Mammary epithelial cell (primary cell): ENCODE measurements at regions not wholly inside any gene's neighbourhood (a gene's known extent, or its start where the extent isn't known, plus 50 kb on each side); places are given as distances from the start of the nearest gene placed in this dataset.

ENCODE experiments used
- CTCF ChIP-seq, 2 donors: IDR thresholded peaks in 1 of 2; conservative IDR thresholded peaks in 1 of 2; 2 replicates each; pipeline ENCODE4 v1.5.1; 2011 to 2012; ENCODE audit warnings: inconsistent platforms in 2 of 2, low read length in 2 of 2, mild to moderate bottlenecking in 2 of 2, control low read depth in 1 of 2, low read depth in 1 of 2; ENCODE audit not compliant: insufficient read depth in 1 of 2; ENCODE audit errors: extremely low read depth in 1 of 2
- EZH2 ChIP-seq: IDR thresholded peaks from 2 replicates; pipeline ENCODE4 v1.6.1; 2012; ENCODE audit warnings: low read length, inconsistent platforms, borderline replicate concordance

DNA sequence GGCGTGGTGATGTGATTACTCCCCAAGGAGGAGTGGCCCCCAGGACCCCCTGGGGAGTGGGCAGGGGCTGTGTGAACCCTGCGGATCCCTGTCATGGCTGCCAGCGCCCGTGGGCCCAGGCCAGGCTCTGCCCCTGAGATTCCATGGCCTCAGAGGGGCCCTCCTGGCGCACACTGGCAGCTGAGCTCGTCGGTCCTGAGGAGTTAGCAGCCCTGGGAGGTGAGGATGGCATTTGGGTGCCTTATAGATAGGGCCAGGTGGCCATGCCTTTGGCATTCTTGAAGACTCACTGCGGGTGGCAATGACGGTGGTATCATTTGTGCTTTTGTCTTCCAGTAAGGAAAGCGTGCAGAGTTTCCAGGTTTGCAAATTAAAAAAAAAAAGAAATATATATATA is 146.8 kb upstream of the GSE1 start:
- TF ChIP-seq EZH2 (no peak), CTCF (conservative IDR thresholded peaks at IDR 0.05 in 1 of 2, IDR thresholded peaks at IDR 0.05 in 1 of 2; ENCODE audit: extremely low read depth in 1 of 2, insufficient read depth in 1 of 2, low read depth in 1 of 2, low read length in 2 of 2) (no peak)
